ENCODE measurements at regions not wholly inside any gene's neighbourhood (a gene's known extent, or its start where the extent isn't known, plus 50 kb on each side); places are given as distances from the start of the nearest gene placed in this dataset.

DNA sequence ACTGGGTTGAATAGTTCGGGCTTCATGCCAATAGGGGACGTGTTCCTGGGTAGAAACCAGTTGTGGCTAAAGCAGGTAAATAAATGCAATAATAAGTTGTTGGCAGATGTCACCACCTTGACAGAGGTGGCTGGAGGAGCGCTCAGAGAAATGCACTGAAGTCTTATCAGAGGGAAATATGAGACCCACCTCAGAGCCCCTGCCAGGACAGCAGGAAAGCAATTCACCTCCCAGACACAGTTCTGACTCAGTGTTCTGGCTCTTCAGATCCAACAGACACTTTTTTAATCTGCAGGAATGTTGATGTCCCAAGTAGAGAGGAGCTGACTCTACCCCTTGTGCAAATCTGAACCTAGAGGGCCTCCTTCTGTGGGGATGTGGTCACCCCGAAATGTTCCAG, 687.1 kb upstream of the FBXO33 start:
- no peak overlapping the region for H3K9ac ChIP-seq (ENCODE audit: low read length)
- no peak overlapping the region for H3K4me3 ChIP-seq (ENCODE audit: low read depth, low read length)
- H3K9me3 ChIP-seq (ENCODE audit: control insufficient read depth, insufficient read depth, low read depth, low read length): no peaks in the 10 kb centered on the region
- no peak overlapping the region; the same call in 1 of the 2 replicates for H3K27ac ChIP-seq (ENCODE audit: low read depth, low read length)
- H3K36me3 ChIP-seq (ENCODE audit: control insufficient read depth, insufficient read depth, low read length): no peaks in the 10 kb centered on the region
- H3K4me1 ChIP-seq (ENCODE audit: control insufficient read depth, insufficient read depth, low read length): 0 out of 2 replicates have a peak, but pooled peaks cover 2% of the 10 kb centered on the region
- no peaks in the 10 kb centered on the region for H3K27me3 ChIP-seq (ENCODE audit: control insufficient read depth, insufficient read depth, low read length)

DNA sequence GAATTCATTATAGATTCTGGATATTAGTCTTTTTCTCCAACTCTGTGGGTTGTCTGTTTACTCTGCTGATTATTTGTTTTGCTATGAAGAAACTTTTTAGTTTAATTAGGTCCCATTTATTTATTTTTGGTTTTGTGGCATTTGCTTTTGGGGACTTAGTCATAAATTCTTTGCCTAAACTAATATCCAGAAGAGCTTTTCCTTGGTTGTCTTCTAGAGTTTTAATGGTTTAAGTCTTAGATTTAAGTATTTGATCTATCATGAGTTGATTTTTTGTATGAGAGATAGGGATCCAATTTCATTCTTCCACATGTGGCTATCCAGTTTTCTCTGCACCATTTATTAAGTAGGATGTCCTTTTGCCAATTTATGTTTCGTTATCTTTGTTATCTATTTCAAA, 683.4 kb upstream of the FBXO33 start:
- Histone ChIP-seq H3K9ac (ENCODE audit: low read length) (no peak overlapping the region), H3K4me1 (ENCODE audit: control insufficient read depth, insufficient read depth, low read length) (no peaks in the 10 kb centered on the region), H3K27ac (ENCODE audit: low read depth, low read length) (no peak overlapping the region), H3K4me3 (ENCODE audit: low read depth, low read length) (no peak overlapping the region), H3K36me3 (ENCODE audit: control insufficient read depth, insufficient read depth, low read length) (no peaks in the 10 kb centered on the region), H3K27me3 (ENCODE audit: control insufficient read depth, insufficient read depth, low read length) (no peaks in the 10 kb centered on the region), H3K9me3 (ENCODE audit: control insufficient read depth, insufficient read depth, low read depth, low read length) (no peaks in the 10 kb centered on the region)

DNA sequence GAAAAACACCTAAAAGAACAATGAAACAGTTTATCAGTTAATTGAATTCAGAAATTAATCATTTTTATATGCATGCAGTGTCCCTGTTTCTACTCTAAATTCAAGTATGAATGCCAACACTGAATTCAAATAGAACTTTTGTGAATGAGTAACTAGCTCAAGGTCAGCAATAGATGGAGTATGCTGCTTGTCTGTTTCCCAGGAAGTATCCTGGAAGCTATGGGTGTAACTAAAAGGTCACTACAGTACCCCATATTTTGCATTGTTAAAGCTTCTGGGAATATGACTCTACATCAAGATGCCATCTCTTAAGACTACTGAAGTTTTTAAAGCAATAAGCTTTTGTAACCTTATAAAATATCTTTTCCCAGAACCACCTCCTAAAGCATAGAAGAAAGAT, 681.4 kb upstream of the FBXO33 start:
- Histone ChIP-seq H3K27ac (ENCODE audit: low read depth, low read length) (no peak overlapping the region), H3K27me3 (ENCODE audit: control insufficient read depth, insufficient read depth, low read length) (no peaks in the 10 kb centered on the region), H3K4me1 (ENCODE audit: control insufficient read depth, insufficient read depth, low read length) (no peaks in the 10 kb centered on the region), H3K9ac (ENCODE audit: low read length) (no peak overlapping the region), H3K4me3 (ENCODE audit: low read depth, low read length) (no peak overlapping the region), H3K36me3 (ENCODE audit: control insufficient read depth, insufficient read depth, low read length) (no peaks in the 10 kb centered on the region), H3K9me3 (ENCODE audit: control insufficient read depth, insufficient read depth, low read depth, low read length) (no peaks in the 10 kb centered on the region)

DNA sequence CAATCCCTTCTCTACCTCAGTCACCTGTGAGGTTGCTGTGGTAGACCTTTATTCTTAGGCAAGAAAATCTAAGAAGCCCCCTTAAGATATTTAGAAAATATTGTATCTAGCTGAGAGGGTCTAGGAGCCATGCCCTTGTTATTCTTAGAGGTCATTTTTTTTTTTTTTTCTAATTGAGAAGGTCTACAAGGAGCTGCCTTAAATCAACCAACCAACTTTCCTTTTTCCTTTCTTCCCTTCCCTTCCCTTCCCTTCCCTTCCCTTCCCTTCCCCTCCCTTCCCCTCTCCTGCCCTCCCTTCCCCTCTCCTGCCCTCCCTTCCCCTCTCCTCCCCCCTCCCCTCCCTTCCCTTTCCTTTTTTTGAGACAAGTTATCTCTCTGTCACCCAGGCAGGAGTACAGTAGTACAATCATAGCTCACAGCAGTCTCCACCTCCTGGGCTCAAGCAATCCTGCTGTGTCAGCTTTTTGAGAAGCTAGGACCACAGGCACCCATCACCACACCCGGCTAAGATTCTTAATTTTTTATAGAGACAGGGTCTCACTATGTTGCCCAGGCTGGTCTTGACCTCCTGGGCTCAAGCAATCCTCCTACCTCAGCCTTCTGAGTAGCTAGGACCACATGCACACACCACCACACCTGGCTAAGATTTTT, 668.4 kb upstream of the FBXO33 start:
- H3K9me3 ChIP-seq (ENCODE audit: control insufficient read depth, insufficient read depth, low read depth, low read length): no peaks in the 10 kb centered on the region
- no peaks in the 10 kb centered on the region for H3K27me3 ChIP-seq (ENCODE audit: control insufficient read depth, insufficient read depth, low read length)
- H3K9ac ChIP-seq (ENCODE audit: low read length): no peak overlapping the region
- H3K36me3 ChIP-seq (ENCODE audit: control insufficient read depth, insufficient read depth, low read length): no peaks in the 10 kb centered on the region
- no peak overlapping the region for H3K27ac ChIP-seq (ENCODE audit: low read depth, low read length)
- H3K4me1 ChIP-seq (ENCODE audit: control insufficient read depth, insufficient read depth, low read length): no peaks in the 10 kb centered on the region
- no peak overlapping the region for H3K4me3 ChIP-seq (ENCODE audit: low read depth, low read length)

DNA sequence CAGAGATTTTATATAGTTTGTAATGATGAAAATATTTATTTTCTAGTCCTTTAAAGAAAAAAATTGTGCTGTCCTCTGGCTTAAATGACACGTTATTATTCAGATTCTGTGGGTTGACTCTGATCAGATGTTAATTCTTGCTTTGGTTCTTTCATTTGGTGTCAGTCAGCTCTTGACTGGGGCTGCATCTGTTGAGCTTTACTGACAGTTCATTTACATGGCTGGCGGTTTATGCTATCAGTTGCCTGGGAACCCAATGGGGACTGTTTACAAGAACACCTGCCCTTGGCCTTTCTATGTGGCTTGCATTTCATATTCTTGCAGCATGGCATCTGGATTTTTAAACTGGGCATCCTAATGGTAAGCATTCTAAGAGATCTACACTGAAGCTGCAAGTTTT, 667.1 kb upstream of the FBXO33 start:
- Histone ChIP-seq H3K4me3 (ENCODE audit: low read depth, low read length) (no peak overlapping the region), H3K36me3 (ENCODE audit: control insufficient read depth, insufficient read depth, low read length) (no peaks in the 10 kb centered on the region), H3K9me3 (ENCODE audit: control insufficient read depth, insufficient read depth, low read depth, low read length) (no peaks in the 10 kb centered on the region), H3K4me1 (ENCODE audit: control insufficient read depth, insufficient read depth, low read length) (no peaks in the 10 kb centered on the region), H3K9ac (ENCODE audit: low read length) (no peak overlapping the region), H3K27ac (ENCODE audit: low read depth, low read length) (no peak overlapping the region), H3K27me3 (ENCODE audit: control insufficient read depth, insufficient read depth, low read length) (no peaks in the 10 kb centered on the region)

DNA sequence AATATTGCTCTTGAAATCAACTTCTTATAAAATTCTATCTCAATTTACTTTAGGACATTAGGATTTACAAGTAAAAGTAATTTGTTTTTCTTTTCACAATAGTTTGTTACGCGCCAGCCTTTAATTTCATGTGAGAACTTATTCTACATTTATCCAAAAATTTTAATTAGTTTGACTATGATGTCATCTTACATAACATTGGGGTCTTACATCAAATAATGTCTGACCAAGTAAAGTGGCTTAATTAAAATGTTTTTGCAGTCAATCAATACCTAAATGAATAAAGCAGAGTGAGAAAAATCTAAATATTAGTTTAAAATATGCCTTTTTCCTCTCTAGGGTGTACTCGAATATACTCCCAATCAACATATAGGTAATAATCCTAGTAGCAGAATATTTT, 666.2 kb upstream of the FBXO33 start:
- H3K9me3 ChIP-seq (ENCODE audit: control insufficient read depth, insufficient read depth, low read depth, low read length): no peaks in the 10 kb centered on the region
- H3K27me3 ChIP-seq (ENCODE audit: control insufficient read depth, insufficient read depth, low read length): no peaks in the 10 kb centered on the region
- no peak overlapping the region for H3K9ac ChIP-seq (ENCODE audit: low read length)
- H3K4me3 ChIP-seq (ENCODE audit: low read depth, low read length): no peak overlapping the region
- H3K27ac ChIP-seq (ENCODE audit: low read depth, low read length): no peak overlapping the region
- no peaks in the 10 kb centered on the region for H3K36me3 ChIP-seq (ENCODE audit: control insufficient read depth, insufficient read depth, low read length)
- H3K4me1 ChIP-seq (ENCODE audit: control insufficient read depth, insufficient read depth, low read length): no peaks in the 10 kb centered on the region

DNA sequence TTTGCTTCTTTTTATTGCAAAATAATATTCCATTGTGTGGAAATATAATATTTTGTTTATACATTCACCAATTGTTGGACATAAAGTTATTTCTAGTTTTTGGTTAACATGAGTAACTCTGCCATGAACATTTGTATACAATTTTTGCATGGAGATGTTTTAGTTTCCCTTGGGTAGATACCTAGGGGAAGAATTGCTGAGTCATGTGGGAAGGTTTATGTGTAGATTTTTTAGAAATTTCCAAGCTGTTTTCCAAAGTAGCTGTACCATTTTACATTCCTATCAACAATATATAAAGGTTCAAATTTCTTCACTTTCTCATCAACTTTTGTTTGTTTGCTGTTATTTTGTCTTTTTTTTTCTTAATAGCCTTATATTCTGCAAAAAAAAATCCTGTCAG, 664.7 kb upstream of the FBXO33 start:
- no peaks in the 10 kb centered on the region for H3K4me1 ChIP-seq (ENCODE audit: control insufficient read depth, insufficient read depth, low read length)
- H3K9ac ChIP-seq (ENCODE audit: low read length): no peak overlapping the region
- H3K27me3 ChIP-seq (ENCODE audit: control insufficient read depth, insufficient read depth, low read length): no peaks in the 10 kb centered on the region
- no peaks in the 10 kb centered on the region for H3K36me3 ChIP-seq (ENCODE audit: control insufficient read depth, insufficient read depth, low read length)
- 0 out of 2 replicates have a peak overlapping the region, but pooled peaks have one; percentile 26 for H3K27ac ChIP-seq (ENCODE audit: low read depth, low read length)
- H3K9me3 ChIP-seq (ENCODE audit: control insufficient read depth, insufficient read depth, low read depth, low read length): no peaks in the 10 kb centered on the region
- H3K4me3 ChIP-seq (ENCODE audit: low read depth, low read length): no peak overlapping the region

DNA sequence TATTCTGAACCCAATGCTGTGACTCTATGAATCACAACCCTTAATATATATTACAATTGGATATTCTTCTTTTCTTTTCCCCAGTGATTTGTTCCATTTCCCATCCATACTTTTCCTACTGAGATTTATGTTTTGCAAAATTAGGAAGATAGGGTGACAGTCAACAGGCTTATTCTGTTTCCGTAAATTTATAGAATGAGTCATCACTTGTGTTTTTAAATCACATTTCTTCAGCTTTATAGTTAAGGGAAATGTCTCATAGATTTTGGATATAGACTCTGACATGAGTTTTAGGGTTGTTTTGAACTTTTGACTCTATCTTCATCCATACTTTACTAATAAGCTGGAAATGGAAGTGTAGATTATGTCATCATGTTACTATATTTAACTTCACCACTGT, 661.6 kb upstream of the FBXO33 start:
- H3K9me3 ChIP-seq (ENCODE audit: control insufficient read depth, insufficient read depth, low read depth, low read length): no peaks in the 10 kb centered on the region
- H3K27ac ChIP-seq (ENCODE audit: low read depth, low read length): no peak overlapping the region
- no peak overlapping the region for H3K9ac ChIP-seq (ENCODE audit: low read length)
- H3K4me3 ChIP-seq (ENCODE audit: low read depth, low read length): no peak overlapping the region
- H3K36me3 ChIP-seq (ENCODE audit: control insufficient read depth, insufficient read depth, low read length): no peaks in the 10 kb centered on the region
- H3K27me3 ChIP-seq (ENCODE audit: control insufficient read depth, insufficient read depth, low read length): no peaks in the 10 kb centered on the region
- no peaks in the 10 kb centered on the region for H3K4me1 ChIP-seq (ENCODE audit: control insufficient read depth, insufficient read depth, low read length)

DNA sequence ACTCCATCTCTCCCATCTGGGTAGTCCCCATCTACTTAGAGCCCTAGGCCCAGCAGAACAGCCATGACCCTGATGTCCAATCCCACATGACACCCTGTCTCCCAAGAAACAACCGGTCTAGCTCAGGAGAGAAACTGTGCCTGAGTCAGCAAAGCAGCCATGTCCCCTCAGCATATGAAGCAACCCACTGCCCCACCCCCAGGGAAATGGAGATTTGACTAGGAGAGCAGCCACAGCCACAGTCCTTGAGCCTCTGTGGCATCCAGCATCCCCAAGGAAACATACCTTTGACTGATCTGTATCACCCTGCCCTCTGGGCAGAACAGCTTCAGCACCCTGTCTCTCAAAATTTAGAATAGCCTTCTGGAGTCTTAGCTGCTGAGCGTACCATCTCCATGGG, 641.9 kb upstream of the FBXO33 start:
- Histone ChIP-seq H3K4me3 (ENCODE audit: low read depth, low read length) (no peak overlapping the region), H3K9me3 (ENCODE audit: control insufficient read depth, insufficient read depth, low read depth, low read length) (no peaks in the 10 kb centered on the region), H3K27me3 (ENCODE audit: control insufficient read depth, insufficient read depth, low read length) (no peaks in the 10 kb centered on the region), H3K9ac (ENCODE audit: low read length) (no peak overlapping the region), H3K27ac (ENCODE audit: low read depth, low read length) (no peak overlapping the region), H3K4me1 (ENCODE audit: control insufficient read depth, insufficient read depth, low read length) (no peaks in the 10 kb centered on the region), H3K36me3 (ENCODE audit: control insufficient read depth, insufficient read depth, low read length) (no peaks in the 10 kb centered on the region)

DNA sequence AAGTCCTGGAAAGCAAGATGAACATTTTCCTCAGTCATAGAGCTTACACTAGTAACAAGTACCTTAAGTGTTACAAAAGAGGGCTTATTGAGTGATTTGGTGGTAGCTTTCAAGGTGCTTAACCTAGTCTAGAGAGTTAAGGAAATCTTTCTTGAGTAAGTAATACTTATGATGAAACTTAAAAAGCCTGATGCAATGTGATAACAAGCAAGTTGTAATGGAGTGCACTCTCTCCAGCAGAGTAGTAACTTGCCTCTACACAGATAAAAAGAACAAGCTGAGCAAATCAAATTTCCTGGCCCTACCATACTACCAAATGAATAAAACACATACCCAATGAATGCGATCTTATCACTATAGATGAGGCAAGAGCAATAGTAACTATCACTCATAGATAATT, 639.9 kb upstream of the FBXO33 start:
- no peak overlapping the region for H3K4me3 ChIP-seq (ENCODE audit: low read depth, low read length)
- H3K27me3 ChIP-seq (ENCODE audit: control insufficient read depth, insufficient read depth, low read length): no peaks in the 10 kb centered on the region
- no peaks in the 10 kb centered on the region for H3K36me3 ChIP-seq (ENCODE audit: control insufficient read depth, insufficient read depth, low read length)
- H3K27ac ChIP-seq (ENCODE audit: low read depth, low read length): no peak overlapping the region
- no peaks in the 10 kb centered on the region for H3K9me3 ChIP-seq (ENCODE audit: control insufficient read depth, insufficient read depth, low read depth, low read length)
- no peaks in the 10 kb centered on the region for H3K4me1 ChIP-seq (ENCODE audit: control insufficient read depth, insufficient read depth, low read length)
- no peak overlapping the region for H3K9ac ChIP-seq (ENCODE audit: low read length)

DNA sequence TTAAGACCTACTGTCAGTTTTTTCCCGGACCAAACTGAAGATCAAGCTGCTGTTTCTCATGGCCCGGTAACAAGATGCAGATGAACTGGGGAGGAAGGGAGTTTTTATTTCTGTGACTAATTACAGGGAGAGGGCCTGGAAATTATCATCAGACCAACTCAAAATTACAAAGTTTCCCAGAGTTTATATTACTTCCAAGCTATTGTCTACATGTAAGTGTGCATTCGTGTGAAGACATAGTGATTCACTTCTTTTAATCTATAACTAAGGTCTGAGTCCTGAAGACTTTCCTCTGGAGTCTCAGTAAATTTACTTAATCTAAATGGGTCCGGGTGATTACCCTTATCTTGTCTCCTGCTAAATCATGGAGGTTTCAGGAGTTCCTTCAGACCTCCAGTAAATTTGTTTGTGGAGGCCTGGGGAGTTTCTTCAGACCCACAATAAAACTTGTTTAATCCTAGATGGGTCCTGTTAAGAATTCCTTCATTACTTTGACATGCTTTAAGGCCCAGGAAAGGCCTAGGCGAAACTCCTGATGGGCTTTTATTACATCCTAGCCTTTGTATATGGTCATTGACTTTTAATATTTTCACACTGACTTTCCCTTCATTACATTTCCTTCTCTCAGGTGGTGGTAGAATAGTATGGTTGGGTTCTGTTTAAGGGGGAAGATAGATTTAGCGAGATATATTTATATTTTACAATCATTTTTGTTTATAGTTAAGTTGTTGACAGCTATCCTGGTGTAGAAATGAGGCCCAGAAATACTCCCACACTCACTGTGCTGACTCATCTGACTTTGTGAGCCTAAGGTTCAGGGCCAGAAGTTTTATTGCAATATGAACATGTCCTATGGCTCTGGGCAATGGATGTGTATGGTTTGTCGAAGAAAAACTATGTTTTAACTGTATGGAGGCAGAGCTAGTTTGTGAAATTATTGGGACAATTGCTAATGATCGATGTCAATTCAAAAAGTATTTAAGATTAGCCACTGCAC, 627.0 kb upstream of the FBXO33 start:
- Histone ChIP-seq H3K36me3 (ENCODE audit: control insufficient read depth, insufficient read depth, low read length) (no peaks in the 10 kb centered on the region), H3K27me3 (ENCODE audit: control insufficient read depth, insufficient read depth, low read length) (no peaks in the 10 kb centered on the region), H3K9ac (ENCODE audit: low read length) (no peak overlapping the region), H3K4me3 (ENCODE audit: low read depth, low read length) (no peak overlapping the region), H3K4me1 (ENCODE audit: control insufficient read depth, insufficient read depth, low read length) (no peaks in the 10 kb centered on the region; the same call in 1 of the 2 replicates), H3K9me3 (ENCODE audit: control insufficient read depth, insufficient read depth, low read depth, low read length) (no peaks in the 10 kb centered on the region), H3K27ac (ENCODE audit: low read depth, low read length) (no peak overlapping the region)

Measured in HUES6 (cell line).